ENCODE measurements at regions not wholly inside any gene's neighbourhood (a gene's known extent, or its start where the extent isn't known, plus 50 kb on each side); places are given as distances from the start of the nearest gene placed in this dataset.

DNA sequence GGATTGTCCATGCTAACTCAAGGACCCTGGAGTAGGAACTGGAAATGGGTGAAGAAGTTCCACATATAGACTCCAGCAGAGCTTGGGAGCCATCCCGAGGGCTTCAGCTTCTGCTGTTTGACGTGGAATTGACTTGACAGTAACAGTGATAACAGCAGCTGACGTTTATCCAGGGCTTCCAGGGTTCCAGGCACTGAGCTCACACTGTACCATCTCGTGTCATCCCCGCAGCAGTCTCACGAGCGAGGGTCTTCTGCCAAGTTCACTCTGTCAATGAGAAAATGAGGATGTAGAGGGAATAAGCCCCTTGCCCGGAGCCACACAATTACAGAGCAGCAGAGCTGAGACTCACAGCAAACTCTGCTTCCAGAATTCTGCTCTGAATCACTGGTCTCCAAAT lies 447.7 kb downstream of the SIPA1L2 start:
- Histone ChIP-seq H3K36me3 (no peaks in the 10 kb centered on the region), H3K9me3 (no peaks in the 10 kb centered on the region), H3K4me3 (no peak overlapping the region), H3K27ac (no peak overlapping the region), H3K27me3 (no peaks in the 10 kb centered on the region), H3K4me1 (peaks cover 0 to 13% (median 0%) of the 10 kb centered on the region in 9 donors)
- ATAC-seq (no peak), DNase-seq (no peak)
- TF ChIP-seq, protein P1, sequence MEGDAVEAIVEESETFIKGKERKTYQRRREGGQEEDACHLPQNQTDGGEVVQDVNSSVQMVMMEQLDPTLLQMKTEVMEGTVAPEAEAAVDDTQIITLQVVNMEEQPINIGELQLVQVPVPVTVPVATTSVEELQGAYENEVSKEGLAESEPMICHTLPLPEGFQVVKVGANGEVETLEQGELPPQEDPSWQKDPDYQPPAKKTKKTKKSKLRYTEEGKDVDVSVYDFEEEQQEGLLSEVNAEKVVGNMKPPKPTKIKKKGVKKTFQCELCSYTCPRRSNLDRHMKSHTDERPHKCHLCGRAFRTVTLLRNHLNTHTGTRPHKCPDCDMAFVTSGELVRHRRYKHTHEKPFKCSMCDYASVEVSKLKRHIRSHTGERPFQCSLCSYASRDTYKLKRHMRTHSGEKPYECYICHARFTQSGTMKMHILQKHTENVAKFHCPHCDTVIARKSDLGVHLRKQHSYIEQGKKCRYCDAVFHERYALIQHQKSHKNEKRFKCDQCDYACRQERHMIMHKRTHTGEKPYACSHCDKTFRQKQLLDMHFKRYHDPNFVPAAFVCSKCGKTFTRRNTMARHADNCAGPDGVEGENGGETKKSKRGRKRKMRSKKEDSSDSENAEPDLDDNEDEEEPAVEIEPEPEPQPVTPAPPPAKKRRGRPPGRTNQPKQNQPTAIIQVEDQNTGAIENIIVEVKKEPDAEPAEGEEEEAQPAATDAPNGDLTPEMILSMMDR (IDR thresholded peaks at IDR 0.05) = no peak
- 82 to 87% methylated on average over 8 of the region's 8 CpGs for WGBS, 2 donors
- intact Hi-C loops (cut with DNase I) = no loop called here

DNA sequence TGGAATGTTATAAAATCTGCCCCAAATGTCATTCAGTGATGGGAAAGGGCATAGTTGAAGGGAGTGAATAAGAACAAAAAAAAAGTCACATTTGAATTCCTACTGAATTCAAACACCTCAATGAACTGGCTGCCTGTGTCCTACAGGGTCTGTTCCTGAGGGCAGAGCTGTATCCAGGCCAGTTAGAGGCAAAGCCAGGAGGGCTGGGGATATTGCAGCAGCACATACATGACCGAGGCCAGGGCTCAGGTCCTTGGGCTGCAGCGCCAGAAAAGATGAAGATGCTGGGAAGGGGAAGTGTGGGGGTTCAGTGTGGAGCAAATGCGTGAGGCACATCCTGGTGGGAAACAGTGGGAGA lies 449.2 kb downstream of the SIPA1L2 start:
- TF ChIP-seq, protein P1 (IDR thresholded peaks at IDR 0.05) = no peak

DNA sequence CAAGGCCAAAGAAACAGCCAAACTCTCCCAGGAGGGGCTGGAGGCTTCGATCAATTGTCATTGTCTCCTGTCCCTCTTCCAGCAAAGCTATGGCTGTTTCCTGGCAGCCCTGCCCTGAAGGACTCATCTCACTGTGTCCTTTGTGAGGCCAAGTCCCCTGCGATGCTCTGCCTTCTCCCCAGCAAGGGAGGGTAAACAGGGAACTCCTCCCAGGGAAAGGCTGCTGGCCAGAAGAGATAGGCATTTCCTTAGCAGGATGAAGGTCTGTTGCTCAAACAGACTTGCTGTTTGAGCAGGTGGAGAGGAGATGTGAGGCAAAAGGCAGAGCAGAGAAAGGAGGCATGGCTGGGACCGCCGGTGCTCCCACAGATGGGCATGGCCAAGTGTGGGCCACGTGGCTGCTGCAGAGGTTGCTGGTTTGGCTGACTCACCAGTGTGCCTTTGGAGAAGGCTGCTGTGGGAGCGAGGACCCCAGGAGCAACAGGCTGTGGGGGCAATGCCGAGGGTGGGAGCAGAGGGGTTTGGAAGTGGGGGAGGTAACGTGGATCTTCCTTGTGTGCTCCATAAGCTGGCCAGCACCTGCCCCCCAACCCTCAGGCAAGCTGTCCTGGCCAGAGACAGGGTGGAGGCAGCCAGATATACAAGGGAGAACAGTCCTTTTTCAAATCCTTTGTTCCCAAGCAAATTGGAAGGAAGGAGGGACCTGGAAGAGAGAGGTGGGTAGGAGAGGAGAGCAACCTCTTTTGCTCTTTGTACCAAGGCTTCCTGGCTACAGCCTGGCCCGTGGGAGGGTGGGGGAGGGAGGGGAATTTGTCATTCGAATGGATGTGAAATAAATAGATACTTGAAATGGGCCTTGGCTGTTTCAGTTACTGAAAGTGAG lies 449.8 kb downstream of the SIPA1L2 start:
- Histone ChIP-seq H3K36me3 (no peaks in the 10 kb centered on the region), H3K27ac (no peak overlapping the region), H3K9me3 (no peaks in the 10 kb centered on the region), H3K4me3 (no peak overlapping the region), H3K27me3 (no peaks in the 10 kb centered on the region), H3K4me1 (peaks cover 0 to 13% (median 0%) of the 10 kb centered on the region in 9 donors)
- no peak for DNase-seq
- WGBS, 2 donors = 63 to 80% methylated on average over 10 of the region's 10 CpGs
- intact Hi-C loops (cut with DNase I) = no loop called here
- TF ChIP-seq, protein P1 (IDR thresholded peaks at IDR 0.05) = no peak
- no peak for ATAC-seq

More for the DNA sequence above, 449.2 kb downstream of the SIPA1L2 start:
- DNase-seq (no peak), ATAC-seq (no peak)
- H3K27ac ChIP-seq = no peak overlapping the region
- intact Hi-C loops (cut with DNase I) = no loop called here
- H3K36me3 ChIP-seq = no peaks in the 10 kb centered on the region
- WGBS, 2 donors = 93 to 96% methylated on average over 3 of the region's 3 CpGs
- no peaks in the 10 kb centered on the region for H3K9me3 ChIP-seq
- peaks cover 0 to 13% (median 0%) of the 10 kb centered on the region in 9 donors for H3K4me1 ChIP-seq
- no peak overlapping the region for H3K4me3 ChIP-seq
- H3K27me3 ChIP-seq = no peaks in the 10 kb centered on the region

DNA sequence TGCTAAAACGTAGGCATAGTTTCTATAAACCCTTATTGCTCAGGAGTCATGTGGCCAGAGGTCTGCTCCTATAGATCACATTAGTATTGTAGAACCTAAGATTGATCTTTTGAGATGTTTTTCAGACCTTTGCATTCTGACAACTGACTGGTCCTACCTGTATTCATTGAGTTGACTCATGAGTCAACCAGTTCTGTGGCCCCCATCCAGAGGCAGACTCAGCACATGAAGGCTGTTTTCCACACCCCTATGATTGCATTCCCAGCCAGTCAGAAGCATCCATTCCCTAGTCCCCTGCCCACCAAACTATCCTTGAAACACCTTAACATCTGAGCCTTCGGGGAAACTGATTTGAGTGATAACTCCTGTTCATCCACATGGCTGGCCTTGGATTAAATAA lies 451.7 kb downstream of the SIPA1L2 start:
- Histone ChIP-seq H3K36me3 (no peaks in the 10 kb centered on the region), H3K9me3 (no peaks in the 10 kb centered on the region), H3K4me1 (peaks cover 0 to 13% (median 0%) of the 10 kb centered on the region in 9 donors), H3K27me3 (no peaks in the 10 kb centered on the region), H3K27ac (no peak overlapping the region), H3K4me3 (no peak overlapping the region)
- ATAC-seq (no peak), DNase-seq (no peak)
- intact Hi-C loops (cut with DNase I) = no loop called here
- WGBS, 2 donors = 96 to 97% methylated on average over 2 of the region's 2 CpGs
- TF ChIP-seq, protein P1 (IDR thresholded peaks at IDR 0.05) = no peak
